ENCODE measurements at regions not wholly inside any gene's neighbourhood (a gene's known extent, or its start where the extent isn't known, plus 50 kb on each side); places are given as distances from the start of the nearest gene placed in this dataset.

DNA sequence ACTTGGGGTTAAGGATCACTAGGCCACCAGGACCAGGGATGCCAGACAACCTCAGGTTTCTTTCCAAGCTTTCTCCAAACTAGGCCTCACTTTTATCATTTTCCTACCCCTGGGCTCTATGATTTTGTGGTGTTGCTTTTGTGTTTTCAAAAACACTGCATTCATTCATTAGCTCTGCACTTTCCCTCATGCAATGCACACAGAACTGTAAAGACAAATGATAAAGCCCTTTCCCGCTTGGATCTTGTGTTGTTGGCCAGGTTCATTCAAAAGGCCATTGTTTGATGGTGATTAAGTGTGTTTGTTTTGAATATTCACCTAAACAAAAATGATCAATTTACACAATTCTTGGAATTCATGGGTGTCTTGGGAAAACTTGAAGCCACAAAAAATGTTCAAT is 210.7 kb upstream of the TNP1 start:
- no peak for DNase-seq

- no peak for DNase-seq
These were observed 210.2 kb upstream of the TNP1 start for GRCh38 chr2:217070043-217070430.

DNA sequence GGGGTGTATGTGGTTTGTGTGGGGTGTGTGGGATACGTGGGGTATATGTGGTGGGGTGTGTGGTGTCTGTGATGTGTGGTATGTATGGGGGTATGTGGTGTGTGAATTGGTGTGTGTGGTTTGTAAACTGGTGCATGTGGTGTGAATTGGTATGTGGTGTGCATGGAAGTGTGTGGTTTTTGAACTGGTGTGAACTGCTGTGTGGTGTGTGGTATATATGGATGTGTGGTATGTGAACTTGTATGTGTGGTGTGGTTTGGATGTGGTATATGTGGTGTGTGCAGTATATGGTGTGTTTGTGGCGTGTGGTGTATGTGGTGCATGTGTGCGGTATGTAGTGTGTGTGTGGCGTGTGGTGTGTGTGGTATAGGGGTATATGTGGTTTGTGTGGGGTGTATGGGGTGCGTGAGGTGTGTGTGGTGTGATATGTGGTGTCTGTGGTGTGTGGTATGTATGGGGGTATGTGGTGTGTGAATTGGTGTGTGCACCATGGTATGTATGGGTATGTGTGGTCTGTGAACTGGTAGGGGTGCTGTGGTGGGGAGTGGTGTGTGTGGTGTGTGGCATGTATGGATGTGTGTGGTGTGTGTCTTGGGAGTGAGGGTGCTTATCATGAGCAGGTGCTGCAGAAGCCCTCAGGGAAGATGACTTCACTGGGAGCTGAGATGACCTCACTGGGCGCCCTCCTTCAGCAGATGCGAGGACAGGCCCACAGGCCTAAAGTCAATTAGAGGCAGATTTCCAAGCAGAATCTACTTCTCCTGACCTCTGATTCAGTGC is 209.6 kb upstream of the TNP1 start:
- DNase-seq, result no peak

GRCh38 chr2:217068677-217069250 is 208.9 kb upstream of the TNP1 start:
- no peak for DNase-seq

- DNase-seq, result no peak
These were observed 207.9 kb upstream of the TNP1 start for GRCh38 chr2:217067787-217068186.

DNA sequence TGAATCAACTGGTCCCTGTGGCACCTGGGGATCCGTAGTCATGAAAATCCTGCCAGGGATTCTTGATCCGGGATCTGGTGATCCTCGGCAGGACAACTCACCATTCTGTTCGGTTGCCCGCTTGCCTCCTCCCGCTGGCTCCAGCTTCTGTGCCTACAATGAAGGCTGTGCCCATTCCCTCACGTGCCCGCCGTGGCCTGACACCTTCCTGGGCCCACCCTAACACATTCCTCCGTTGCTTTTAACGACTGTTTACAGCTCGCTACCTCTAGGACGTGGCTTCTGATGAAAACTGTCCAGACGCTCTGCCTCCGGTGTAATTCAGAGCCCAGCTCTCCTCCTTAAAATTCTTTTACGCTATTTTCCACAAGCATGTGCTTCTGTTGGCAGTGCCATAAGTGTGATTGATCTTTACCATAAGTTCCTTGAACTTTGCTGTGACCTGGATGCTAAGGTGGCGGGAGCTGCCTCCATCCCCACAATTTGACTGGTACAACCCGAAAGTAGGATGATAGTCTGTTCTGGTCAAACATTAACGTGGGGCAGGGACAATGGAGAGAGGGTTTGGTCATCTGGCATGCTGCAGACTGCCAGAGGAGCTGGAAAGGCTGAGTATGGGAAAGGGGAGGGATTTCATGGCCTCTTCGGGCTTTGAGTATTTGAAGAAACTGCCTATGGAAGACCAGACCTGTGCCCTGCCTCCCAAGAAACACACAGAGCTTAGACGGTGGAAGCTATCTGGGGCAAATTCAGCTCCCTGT is 206.8 kb upstream of the TNP1 start:
- no peak for DNase-seq

GRCh38 chr2:217065695-217066405 is 206.0 kb upstream of the TNP1 start:
- DNase-seq, result no peak

DNA sequence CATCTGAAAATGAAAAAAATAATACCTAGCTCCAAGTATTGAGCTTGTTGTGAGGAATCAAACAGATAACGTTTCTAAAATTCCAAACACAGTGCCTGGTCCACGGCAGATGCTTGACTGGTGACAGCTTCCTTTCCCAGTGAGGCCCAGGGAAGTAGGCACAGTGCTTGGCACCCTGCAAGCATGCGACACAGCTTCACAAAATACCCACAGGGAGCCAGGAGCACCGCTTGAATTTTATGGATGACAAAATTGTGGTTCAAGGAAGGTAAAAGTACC is 205.1 kb upstream of the TNP1 start:
- no peak for DNase-seq

DNA sequence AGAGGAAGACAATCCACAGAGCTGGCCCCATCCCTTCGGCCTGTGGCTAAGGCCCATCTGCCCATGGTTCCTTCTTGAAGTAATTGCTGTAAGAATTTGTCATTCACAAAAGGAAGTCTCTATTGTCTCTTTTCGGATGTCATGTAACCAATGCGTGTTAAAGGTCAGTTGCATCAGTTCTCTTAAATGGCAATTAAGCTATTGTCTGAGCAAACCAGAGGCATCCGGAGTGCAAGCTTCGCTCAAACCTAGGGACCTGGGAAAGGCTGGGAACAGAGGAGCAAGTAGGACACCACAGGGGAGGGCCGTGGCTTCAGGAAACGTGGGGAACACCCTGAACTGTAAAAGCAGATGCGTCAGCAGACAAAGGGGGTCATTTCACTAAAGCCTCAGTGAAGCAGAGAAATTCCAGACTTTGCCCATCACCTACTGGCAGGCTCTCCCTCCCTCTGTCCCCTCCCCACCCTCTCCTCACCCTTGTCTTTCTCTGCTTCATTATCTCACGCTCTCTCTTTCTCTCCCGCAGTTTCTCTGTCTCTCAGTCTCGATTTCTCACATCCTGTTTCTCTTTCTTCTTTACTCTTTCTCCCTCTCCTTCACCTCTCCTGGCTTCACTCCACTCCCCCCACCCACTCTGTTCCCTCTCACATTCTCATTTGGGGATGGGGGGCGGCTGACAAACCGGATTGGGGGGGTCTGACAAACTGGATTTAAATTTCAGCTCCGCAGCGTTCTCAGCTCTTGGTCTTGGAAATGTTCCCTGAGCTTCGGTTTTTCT is 204.6 kb upstream of the TNP1 start:
- DNase-seq, result no peak

DNA sequence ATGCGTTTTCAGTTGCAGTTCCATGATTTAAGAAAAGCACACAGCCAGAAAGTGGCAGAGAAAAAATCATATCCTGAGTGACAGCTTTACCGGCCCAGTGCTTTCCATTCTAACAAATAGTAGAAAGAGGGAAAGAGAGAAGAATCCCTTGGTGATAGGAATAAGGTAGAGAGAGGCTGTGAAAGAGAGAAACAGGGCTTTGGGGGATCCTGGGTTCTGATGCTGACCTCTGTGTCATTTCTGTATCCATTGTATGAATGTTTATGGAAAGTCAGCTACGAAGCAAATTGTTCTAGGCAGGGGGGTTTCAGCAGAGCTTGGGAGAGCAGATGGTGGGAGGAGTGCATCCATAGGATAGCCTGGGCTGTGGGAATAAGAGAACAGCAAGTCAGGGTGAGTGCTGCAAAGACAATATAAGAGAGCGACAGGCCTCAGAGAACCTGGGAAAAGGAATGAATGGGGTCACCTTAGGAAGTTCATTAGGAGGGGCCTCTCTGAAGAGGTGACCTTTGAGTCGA is 203.4 kb upstream of the TNP1 start:
- DNase-seq, result no peak

DNA sequence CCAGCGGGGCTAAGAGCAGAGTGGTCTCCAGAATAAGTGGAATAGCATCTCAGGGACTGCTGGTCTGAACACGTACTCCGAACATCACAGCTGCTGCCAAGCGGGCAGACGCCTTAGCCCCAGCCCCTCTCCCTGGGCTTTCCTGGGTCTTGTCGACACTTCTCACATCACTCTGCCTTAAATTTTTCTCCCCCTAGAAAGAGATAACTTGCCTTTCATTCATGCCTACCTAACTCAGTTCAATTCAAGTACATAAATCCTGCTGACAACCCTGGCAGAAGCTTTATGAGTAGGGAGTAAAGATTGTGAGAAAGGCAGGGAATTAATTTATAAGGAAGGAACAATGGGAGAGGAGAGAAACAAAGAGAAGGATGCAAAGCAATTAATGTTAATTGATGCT is 202.9 kb upstream of the TNP1 start:
- DNase-seq, result no peak

DNA sequence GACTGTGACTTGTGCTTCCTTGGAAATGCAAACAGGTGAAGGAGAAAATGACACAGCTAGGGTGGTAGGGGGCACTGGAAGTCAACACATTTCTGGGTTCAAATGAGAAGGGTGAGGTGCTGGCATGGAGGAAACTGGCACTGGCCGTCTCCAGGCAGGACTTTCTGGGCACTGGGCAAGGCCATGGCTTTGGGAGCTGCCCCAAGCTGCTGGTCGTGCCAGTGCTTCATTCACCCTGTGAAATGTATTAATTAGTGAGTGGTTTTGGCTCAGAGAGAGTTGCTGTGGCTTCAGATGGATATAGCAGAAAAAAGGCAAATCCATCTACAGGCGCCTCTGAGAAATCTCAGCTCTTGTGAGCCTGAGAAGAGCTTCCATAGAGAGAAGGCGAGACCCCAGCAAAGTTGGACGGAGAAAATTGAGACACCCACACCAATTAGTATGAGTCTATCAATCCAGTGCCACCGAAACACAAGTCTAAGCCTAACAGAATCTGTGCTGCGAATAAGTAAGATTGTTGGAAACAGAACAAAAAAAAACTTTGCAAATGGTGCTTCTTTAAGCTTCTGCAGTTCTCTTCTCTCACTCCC is 202.1 kb upstream of the TNP1 start:
- DNase-seq, result no peak

DNA sequence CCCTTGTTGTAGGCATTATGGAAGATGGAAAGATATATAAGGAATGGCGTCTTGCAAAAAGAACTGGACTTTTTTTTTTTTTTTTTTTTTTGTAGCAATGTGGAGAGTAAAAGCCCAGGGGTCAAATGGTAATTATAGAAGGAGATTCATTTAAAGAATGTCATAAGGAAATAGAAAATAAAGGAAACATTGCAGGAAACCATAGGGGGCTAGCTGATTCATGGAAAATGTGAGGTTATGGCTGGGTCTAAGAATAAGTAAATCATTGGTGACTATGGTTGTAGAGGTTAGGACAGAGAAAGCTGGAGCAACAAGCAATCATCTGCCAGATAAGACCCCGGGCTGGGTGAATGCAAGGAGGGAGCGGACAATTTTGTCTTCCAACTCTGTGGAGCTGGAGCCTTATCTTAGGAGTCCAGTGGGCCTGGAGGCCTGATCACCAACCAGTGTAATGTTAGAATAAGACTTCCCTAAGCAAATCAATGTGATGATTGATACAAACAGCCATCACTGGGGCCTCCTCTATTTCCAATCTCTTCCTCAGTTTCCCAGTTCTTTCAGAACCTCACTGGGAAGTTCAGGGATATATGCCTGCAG is 201.2 kb upstream of the TNP1 start:
- no peak for DNase-seq

DNA sequence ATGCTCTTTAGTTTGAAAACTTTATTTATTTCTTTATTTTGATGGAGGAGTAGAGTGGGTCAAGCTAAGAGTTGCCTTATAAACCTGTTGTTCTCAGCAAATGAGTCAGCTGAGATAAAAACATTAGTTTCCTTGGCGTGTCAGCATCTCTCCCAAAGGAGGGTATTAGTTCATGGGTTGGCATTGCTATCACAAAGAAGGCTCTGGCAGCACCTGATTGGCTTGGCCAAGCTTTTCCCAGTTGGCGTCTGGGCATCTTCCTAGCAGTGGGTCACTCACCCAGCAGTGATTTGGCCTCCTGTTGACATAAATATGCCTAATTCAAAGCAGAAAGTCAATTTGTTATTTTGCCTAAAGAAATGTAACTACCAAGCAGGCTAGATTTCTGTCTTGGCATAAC is 200.7 kb upstream of the TNP1 start:
- DNase-seq, result no peak

DNA sequence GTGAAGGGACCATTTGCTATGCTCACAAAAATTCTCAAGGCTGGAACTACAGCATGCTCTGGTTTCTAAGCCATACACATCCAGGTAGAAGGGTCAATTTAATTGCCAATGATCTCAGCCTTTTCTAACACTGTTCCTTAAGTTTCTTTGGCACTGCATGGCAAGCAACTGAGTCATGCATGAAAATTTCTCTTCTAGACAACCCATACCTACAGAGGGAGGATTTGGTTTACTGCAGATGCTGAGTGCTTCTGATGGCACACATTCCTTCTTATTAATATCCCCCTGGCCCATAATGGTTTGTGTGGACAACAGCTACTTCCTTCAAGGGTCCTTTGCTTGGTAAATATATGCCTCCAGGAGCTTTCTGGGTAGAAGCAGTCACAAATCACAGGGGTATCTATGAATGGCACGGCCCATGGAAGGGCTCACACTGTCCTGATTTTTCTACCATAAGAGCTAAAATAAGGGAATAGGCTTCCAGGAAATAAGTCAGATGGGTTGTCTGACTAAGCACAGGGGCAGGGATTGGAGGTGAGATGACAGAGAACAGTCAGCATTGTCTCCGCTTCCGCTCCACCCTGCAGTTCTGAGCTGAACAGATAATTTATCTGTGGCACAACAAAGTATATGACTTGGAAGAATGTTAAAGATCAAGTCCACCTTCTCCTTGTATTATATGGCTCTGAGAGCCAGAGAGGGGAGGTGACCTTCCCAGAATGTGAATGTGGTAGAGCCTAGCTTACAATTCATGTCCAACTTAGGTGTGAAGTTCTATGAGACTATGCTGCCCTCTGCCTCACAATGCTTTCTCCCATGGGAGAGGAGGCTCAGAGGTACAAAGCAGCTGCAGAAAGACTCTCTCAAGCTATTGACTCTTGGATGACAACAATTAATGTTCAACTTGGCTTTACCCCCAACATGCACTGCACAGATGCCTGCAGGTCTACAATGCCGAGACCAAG is 199.2 kb upstream of the TNP1 start:
- no peak for DNase-seq

GRCh38 chr2:217057773-217058172 is 197.9 kb upstream of the TNP1 start:
- DNase-seq, result no peak

GRCh38 chr2:217055624-217056023 is 195.8 kb upstream of the TNP1 start:
- no peak for DNase-seq

DNA sequence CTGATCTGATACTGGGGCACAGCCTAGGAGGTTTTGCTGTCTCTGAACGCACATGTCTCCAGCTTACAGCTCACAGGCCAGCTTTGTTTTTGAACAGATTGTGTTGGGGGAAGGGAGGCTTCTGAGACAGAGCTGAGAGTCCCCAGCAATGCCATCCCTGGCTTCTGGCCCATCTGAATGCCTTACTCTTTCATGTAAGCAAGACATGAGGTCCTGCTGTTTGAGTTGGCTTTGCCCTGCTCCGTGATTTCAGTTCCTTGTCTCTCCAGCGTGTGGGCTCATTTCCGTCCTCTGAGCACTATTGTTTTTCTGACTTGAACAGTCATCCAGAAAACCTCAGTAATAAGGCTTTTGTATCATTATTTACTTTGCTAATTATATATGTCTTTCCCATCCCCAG is 194.9 kb upstream of the TNP1 start:
- DNase-seq, result peak; percentile 61

DNA sequence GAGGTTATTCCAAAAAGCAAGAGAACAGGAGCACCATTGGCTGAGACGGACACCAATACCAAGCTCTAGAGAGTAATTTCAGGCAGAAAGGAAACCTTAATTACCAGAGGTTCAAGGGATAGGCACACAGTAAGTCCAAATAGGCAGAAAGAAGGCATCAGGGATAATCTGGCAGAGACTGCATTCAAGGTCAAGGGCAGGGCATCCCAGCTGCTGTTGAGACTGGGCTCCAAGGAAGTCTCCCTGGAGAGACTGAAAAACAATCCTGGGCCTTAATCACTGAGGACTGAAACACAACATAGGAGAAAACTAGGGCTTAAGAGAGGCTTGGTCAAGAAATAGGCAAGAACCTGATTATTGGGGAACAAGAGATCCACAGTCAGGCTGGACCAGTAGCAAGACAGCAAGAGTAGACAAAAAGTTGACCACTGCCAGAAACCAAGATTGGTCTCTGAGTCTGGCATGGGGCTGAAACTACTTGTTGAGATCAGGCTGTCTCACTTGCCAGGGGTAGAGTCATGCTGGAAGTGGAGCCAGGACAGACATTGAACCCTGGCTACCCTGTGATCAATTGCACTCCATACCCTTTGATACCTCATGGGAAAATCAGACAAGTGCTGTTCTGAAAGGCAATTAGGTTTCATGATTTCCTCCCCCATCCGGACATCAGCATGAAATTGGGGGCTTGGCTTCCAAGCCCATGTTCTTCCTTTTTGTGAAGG is 193.2 kb upstream of the TNP1 start:
- DNase-seq, result no peak

DNA sequence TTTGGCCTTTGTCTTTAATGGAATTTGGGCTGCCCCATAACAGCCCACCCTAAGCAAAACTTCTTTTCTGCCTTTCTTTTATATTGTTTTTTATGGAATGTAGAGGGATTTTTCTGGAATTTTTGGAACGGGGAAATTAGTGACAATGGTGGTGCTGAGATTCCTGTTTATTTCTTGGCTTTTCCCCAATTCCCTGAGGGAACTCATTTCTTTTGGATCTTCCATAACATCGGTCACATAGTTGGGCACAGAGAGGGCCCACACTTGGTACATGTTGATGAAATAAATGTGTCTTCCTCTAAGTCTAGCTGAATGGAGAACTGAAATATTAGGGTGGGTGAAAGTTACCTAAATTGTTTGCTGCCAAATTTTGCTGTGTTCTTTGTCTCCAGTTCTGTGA is 191.6 kb upstream of the TNP1 start:
- DNase-seq, result no peak

Data from NCI-H1436 treated with DMSO at 0.1 percent for 48 hours (cell line).